Esophagus squamous epithelium (tissue), 5 donors: ENCODE measurements at regions not wholly inside any gene's neighbourhood (a gene's known extent, or its start where the extent isn't known, plus 50 kb on each side); places are given as distances from the start of the nearest gene placed in this dataset.

ENCODE experiments used
- DNase-seq: peaks from one replicate; lab custom pipeline; 2025; lab: John Stamatoyannopoulos, UW
- H3K27ac ChIP-seq, 4 donors: fragments of 200-600 bp; sonication (generic); one replicate each; pipeline ENCODE4 v1.5.1; 2016 to 2019; ENCODE audit warnings: mild to moderate bottlenecking in 1 of 4
- H3K27me3 ChIP-seq, 4 donors: fragments of 200-600 bp; sonication (generic); 1 replicate in 3 of 4; 2 replicates in 1 of 4; pipeline versions ENCODE4 v1.5.1 to v1.6.0; 2017 to 2021; ENCODE audit warnings: antibody characterized with exemption in 1 of 4
- H3K36me3 ChIP-seq, 3 donors: fragments of 200-600 bp; sonication (generic); one replicate each; pipeline ENCODE4 v1.5.1; 2016 to 2019
- H3K4me1 ChIP-seq, 3 donors: fragments of 200-600 bp; sonication (generic); one replicate each; pipeline ENCODE4 v1.5.1; 2017 to 2019
- H3K4me3 ChIP-seq, 4 donors: fragments of 200-600 bp; sonication (generic); 1 replicate in 3 of 4; 2 replicates in 1 of 4; pipeline ENCODE4 v1.5.1; 2016 to 2019; ENCODE audit warnings: mild to moderate bottlenecking in 2 of 4, moderate library complexity in 1 of 4
- H3K9me3 ChIP-seq, 3 donors: fragments of 200-600 bp; sonication (generic); one replicate each; pipeline ENCODE4 v1.5.1; 2016 to 2019
- POLR2A ChIP-seq, 4 donors: fragments of 450-650 bp; IDR thresholded peaks; one replicate each; pipeline ENCODE4 v1.6.1; 2017; ENCODE audit warnings: antibody characterized with exemption in 4 of 4, mild to moderate bottlenecking in 4 of 4, moderate library complexity in 3 of 4
- WGBS, 2 donors: methylation state at CpG; one replicate each; pipeline ENCODE4 v1.1.5; 2018; 5-methylcytosine and 5-hydroxymethylcytosine counted together
- intact Hi-C: fragments of 100-400 bp; cut with DNase I; formaldehyde crosslinking; loops from one replicate; pipeline ENCODE4 v1.15.0; 2022
- TF ChIP-seq, protein P1 (sequence below), 6 experiments: fragments of 450-650 bp in 4 of 6; fragments of 200-600 bp in 2 of 6; sonication (generic) in 2 of 6; IDR thresholded peaks; one replicate each; pipeline ENCODE4 v1.5.1; 2016 to 2019; ENCODE audit warnings: antibody characterized with exemption in 6 of 6, mild to moderate bottlenecking in 4 of 6, moderate library complexity in 4 of 6
- donor health status: DM: yes; HTN: yes; CAD: no.

DNA sequence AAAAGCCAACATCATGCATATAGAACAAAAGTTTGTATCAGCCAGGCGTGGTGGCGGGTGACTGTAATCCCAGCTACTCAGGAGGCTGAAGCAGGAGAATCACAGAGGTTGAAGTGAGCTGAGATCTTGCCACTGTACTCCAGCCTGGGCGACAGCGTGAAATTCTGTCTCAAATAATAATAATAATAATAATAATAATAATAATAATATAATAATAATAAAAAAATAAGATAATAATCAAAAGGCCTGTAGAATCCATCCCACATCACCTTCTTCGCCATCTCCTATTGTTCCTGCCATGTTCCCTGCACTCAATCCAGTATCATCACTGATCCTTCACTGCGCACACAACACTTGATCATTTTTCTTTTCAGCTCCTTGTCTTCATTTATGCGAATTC, 619.3 kb upstream of the ADARB2 start:
- Histone ChIP-seq H3K4me1 (no peaks in the 10 kb centered on the region), H3K27ac (no peak overlapping the region), H3K27me3 (no peaks in the 10 kb centered on the region), H3K4me3 (no peak overlapping the region), H3K36me3 (no peaks in the 10 kb centered on the region), H3K9me3 (no peaks in the 10 kb centered on the region)
- WGBS, 2 donors = 84 to 92% methylated on average over 7 of the region's 7 CpGs
- DNase-seq = no peak
- TF ChIP-seq, protein P1, sequence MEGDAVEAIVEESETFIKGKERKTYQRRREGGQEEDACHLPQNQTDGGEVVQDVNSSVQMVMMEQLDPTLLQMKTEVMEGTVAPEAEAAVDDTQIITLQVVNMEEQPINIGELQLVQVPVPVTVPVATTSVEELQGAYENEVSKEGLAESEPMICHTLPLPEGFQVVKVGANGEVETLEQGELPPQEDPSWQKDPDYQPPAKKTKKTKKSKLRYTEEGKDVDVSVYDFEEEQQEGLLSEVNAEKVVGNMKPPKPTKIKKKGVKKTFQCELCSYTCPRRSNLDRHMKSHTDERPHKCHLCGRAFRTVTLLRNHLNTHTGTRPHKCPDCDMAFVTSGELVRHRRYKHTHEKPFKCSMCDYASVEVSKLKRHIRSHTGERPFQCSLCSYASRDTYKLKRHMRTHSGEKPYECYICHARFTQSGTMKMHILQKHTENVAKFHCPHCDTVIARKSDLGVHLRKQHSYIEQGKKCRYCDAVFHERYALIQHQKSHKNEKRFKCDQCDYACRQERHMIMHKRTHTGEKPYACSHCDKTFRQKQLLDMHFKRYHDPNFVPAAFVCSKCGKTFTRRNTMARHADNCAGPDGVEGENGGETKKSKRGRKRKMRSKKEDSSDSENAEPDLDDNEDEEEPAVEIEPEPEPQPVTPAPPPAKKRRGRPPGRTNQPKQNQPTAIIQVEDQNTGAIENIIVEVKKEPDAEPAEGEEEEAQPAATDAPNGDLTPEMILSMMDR (IDR thresholded peaks at IDR 0.05) = no peak
- TF ChIP-seq POLR2A (IDR thresholded peaks at IDR 0.05) = no peak
- intact Hi-C loops = no loop called here

DNA sequence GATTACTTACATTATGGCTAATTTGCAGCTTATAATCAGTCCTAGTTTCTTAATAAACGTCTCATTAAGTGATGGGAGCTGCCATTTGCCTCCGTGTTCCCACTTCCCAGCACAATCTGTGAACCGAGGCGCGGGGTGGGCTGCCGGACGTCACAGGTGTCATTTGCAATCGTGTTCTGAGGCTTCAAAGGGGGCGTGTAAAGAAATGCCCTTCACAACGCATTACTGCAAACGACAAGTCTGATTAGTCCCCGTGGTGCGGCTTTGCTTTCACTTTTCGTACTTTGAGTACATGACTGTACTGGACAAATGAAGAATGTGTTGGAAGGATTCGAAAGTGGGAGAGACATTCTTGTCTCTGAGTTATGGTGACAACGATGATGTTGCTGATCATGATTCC, 614.2 kb upstream of the ADARB2 start:
- no peak for DNase-seq
- Histone ChIP-seq H3K4me1 (no peaks in the 10 kb centered on the region), H3K36me3 (no peaks in the 10 kb centered on the region), H3K27ac (no peak overlapping the region), H3K27me3 (no peaks in the 10 kb centered on the region), H3K9me3 (no peaks in the 10 kb centered on the region), H3K4me3 (no peak overlapping the region)
- 79 to 83% methylated on average over 10 to 16 of the region's 16 CpGs for WGBS, 2 donors
- TF ChIP-seq, protein P1 (IDR thresholded peaks at IDR 0.05) = no peak
- TF ChIP-seq POLR2A (IDR thresholded peaks at IDR 0.05) = no peak
- intact Hi-C loops = no loop called here

DNA sequence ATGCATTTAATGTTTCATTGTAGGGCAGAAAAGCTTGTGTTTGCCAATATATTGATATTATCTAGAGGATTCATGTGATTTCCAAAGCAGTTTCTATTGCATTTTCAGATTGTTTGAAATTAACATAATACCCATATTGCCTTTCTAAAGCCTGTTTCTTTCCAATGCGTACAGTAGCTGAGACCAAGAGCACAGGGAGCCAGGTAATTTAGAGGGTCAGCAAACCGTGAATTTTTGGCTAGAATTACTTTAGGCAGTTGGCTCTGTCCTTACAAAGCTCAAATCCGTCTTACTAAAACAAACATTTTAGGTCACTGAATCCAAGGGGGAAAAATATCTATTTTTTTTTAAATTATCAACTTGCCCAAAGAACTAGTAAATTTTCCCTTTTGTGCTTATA, 604.9 kb upstream of the ADARB2 start:
- no peaks in the 10 kb centered on the region for H3K27me3 ChIP-seq
- H3K4me1 ChIP-seq = no peaks in the 10 kb centered on the region
- no peak overlapping the region for H3K27ac ChIP-seq
- no peak for TF ChIP-seq POLR2A (IDR thresholded peaks at IDR 0.05)
- TF ChIP-seq, protein P1 (IDR thresholded peaks at IDR 0.05) = no peak
- H3K36me3 ChIP-seq = no peaks in the 10 kb centered on the region
- intact Hi-C loops = no loop called here
- WGBS, 2 donors = 45 to 61% methylated on average over 3 of the region's 3 CpGs
- H3K4me3 ChIP-seq = no peak overlapping the region
- no peaks in the 10 kb centered on the region for H3K9me3 ChIP-seq
- DNase-seq = no peak

DNA sequence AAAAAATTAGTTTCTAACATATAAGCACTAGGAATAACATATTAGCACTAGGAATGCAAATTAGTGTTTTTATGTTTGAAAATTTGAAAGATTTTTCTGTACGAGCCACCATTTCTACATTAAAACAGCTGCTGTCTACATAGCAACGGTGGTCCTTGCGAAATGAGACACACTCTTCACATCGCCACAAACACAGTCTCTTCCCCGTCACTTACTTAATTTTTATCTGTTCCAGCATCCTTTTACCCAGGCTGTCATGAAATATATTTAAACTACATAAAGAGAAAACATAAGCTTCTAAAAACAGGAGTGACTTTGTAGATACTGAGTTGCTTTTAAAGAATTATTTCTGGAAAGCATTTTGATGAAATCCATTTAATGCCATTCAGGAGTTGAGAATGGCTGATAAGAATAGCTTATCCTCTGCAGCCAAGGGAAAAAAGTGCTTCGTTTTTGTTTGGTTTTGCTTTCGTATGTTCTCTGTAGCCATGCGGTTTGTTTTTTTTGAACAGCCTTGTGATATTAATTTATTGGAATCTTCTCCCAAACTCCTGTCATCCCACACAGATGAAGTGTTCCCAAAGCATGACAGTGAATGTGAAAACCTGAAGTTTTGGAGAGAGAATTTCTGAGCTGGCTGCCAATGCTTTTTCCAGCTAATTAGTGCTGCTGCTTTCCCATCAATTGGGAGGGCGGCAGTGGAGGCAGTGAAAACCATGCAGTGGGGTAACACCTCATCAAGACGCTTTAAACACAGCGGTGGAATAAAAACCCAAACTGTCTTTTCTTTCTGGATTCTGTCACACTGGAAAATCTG, 603.7 kb upstream of the ADARB2 start:
- no peaks in the 10 kb centered on the region for H3K9me3 ChIP-seq
- no peaks in the 10 kb centered on the region for H3K4me1 ChIP-seq
- H3K27me3 ChIP-seq = no peaks in the 10 kb centered on the region
- no peaks in the 10 kb centered on the region for H3K36me3 ChIP-seq
- H3K4me3 ChIP-seq = no peak overlapping the region
- DNase-seq = no peak
- WGBS, 2 donors = 77 to 79% methylated on average over 11 of the region's 11 CpGs
- intact Hi-C loops = no loop called here
- TF ChIP-seq, protein P1 (IDR thresholded peaks at IDR 0.05) = no peak
- TF ChIP-seq POLR2A (IDR thresholded peaks at IDR 0.05) = no peak
- H3K27ac ChIP-seq = no peak overlapping the region

DNA sequence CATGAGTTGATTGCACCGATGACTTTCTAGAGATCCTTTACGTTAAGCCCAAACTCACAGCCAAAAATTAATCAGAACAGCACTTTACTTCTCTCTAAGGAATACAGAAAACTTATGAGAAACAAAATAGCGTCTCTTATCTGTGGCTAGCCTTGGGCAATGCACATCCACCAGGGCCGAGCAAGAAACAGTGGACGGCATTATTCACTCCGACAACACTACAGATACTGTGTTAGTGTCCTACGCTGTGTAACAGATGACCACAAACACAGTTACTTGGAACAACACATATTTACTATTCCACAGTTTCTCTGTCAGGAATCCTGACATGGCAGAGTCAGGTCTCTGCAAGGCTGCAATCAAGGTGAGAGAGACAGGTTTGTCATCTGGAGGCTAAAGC, 598.3 kb upstream of the ADARB2 start:
- WGBS, 2 donors = 82 to 88% methylated on average over 7 of the region's 7 CpGs
- TF ChIP-seq, protein P1 (IDR thresholded peaks at IDR 0.05) = no peak
- TF ChIP-seq POLR2A (IDR thresholded peaks at IDR 0.05) = no peak
- no peaks in the 10 kb centered on the region for H3K4me1 ChIP-seq
- no peaks in the 10 kb centered on the region for H3K27me3 ChIP-seq
- intact Hi-C loops = no loop called here
- H3K36me3 ChIP-seq = no peaks in the 10 kb centered on the region
- no peaks in the 10 kb centered on the region for H3K9me3 ChIP-seq
- H3K27ac ChIP-seq = no peak overlapping the region
- H3K4me3 ChIP-seq = no peak overlapping the region
- DNase-seq = no peak
